Endothelial cell of umbilical vein (primary cell): ENCODE measurements at regions not wholly inside any gene's neighbourhood (a gene's known extent, or its start where the extent isn't known, plus 50 kb on each side); places are given as distances from the start of the nearest gene placed in this dataset.
"Not testable (repeated sequence)": the region's sequence is repeated elsewhere in the genome, so short reads cannot be mapped to it uniquely, and the experiment has no call there.

Experiments
- BruUV-seq: library from RNA; stranded (reverse); fragments of 400-500 nt; replicated peaks from 2 replicates; lab custom pipeline; 2021; lab: Mats Ljungman, UMichigan
- CTCF ChIA-PET: fragments of 300-600, 350-600 bp; sonication (Branson Sonifier 250); formaldehyde crosslinking; loops from one replicate; lab custom pipeline; 2021; ENCODE audit warnings: antibody characterized with exemption, inconsistent platforms; lab: Charles Lee
- POLR2A ChIA-PET: fragments of 300-600, 350-600 bp; sonication (Branson Sonifier 250); formaldehyde crosslinking; loops from one replicate; lab custom pipeline; 2021; ENCODE audit warnings: antibody characterized with exemption, inconsistent platforms; lab: Charles Lee
- DNase-seq: peaks from one replicate; pipeline ENCODE4 v3.0.0-alpha.2; 2011; ENCODE audit warnings: low read depth, low spot score
- FAIRE-seq: peaks from 2 replicates; lab custom pipeline; 2011; peaks lifted over from hg19 to GRCh38; lab: Jason Lieb, UNC
- H2AFZ ChIP-seq: 2 replicates; pipeline ENCODE4 v1.6.0; 2012; ENCODE audit warnings: low read depth, low read length, control low read depth, inconsistent platforms
- H3K27ac ChIP-seq: 2 replicates; pipeline ENCODE4 v1.5.1; 2011; ENCODE audit warnings: low read depth, mild to moderate bottlenecking, control low read depth, low read length, moderate library complexity; ENCODE audit not compliant: insufficient read depth
- H3K27me3 ChIP-seq, 2 experiments: 2 replicates each; pipeline versions ENCODE4 v1.6.0 to v1.6.1; 2011; ENCODE audit warnings: low read length in 2 of 2, mixed read lengths in 1 of 2; ENCODE audit not compliant: control insufficient read depth in 2 of 2, insufficient read depth in 2 of 2
- H3K36me3 ChIP-seq, 2 experiments: 2 replicates in 1 of 2; 3 replicates in 1 of 2; pipeline ENCODE4 v1.5.1; 2011; ENCODE audit warnings: low read length in 2 of 2, mild to moderate bottlenecking in 1 of 2, moderate library complexity in 1 of 2; ENCODE audit not compliant: control insufficient read depth in 2 of 2, insufficient read depth in 2 of 2; ENCODE audit errors: extremely low read depth in 1 of 2
- H3K4me1 ChIP-seq: 3 replicates; pipeline ENCODE4 v1.5.1; 2011; ENCODE audit warnings: mild to moderate bottlenecking, low read length; ENCODE audit not compliant: control insufficient read depth, insufficient read depth; ENCODE audit errors: extremely low read depth
- H3K4me2 ChIP-seq: 2 replicates; pipeline ENCODE4 v1.6.1; 2011; ENCODE audit warnings: low read length, control low read depth, mixed read lengths; ENCODE audit not compliant: insufficient read depth
- H3K4me3 ChIP-seq, 3 experiments: fragments of 200-600 bp in 1 of 3; sonication (generic), shearing (Covaris generic) in 1 of 3; replicated peaks in 1 of 3; 2 replicates each; pipeline ENCODE4 v1.5.1; 2011 to 2016; ENCODE audit warnings: control low read depth in 3 of 3, low read length in 3 of 3, mild to moderate bottlenecking in 2 of 3, inconsistent platforms in 1 of 3, low read depth in 1 of 3, moderate library complexity in 1 of 3; ENCODE audit not compliant: insufficient read depth in 1 of 3
- H3K79me2 ChIP-seq: 2 replicates; pipeline ENCODE4 v1.6.0; 2012; ENCODE audit warnings: low read length, inconsistent platforms; ENCODE audit not compliant: control insufficient read depth, insufficient read depth
- H3K9ac ChIP-seq: replicated peaks from 2 replicates; pipeline ENCODE3; 2011; ENCODE audit warnings: low read length, control low read depth; ENCODE audit not compliant: insufficient read depth; ENCODE audit errors: extremely low read depth
- H3K9me1 ChIP-seq: replicated peaks from 3 replicates; pipeline ENCODE4 v1.6.0; 2011; ENCODE audit warnings: mild to moderate bottlenecking, low read length; ENCODE audit not compliant: control insufficient read depth, insufficient read depth; ENCODE audit errors: extremely low read depth
- H3K9me3 ChIP-seq: replicated peaks from 2 replicates; pipeline ENCODE4 v1.5.1; 2012; ENCODE audit warnings: low read length, inconsistent platforms; ENCODE audit not compliant: control insufficient read depth, insufficient read depth
- H4K20me1 ChIP-seq: replicated peaks from 2 replicates; pipeline ENCODE3; 2011; ENCODE audit warnings: mild to moderate bottlenecking, low read length; ENCODE audit not compliant: control insufficient read depth, insufficient read depth; ENCODE audit errors: extremely low read depth
- EZH2 ChIP-seq: IDR thresholded peaks from 2 replicates; pipeline ENCODE4 v1.6.1; 2012; ENCODE audit warnings: borderline replicate concordance, low read depth, mild to moderate bottlenecking, moderate library complexity, low read length, inconsistent platforms; ENCODE audit not compliant: severe bottlenecking
- FOS ChIP-seq: IDR thresholded peaks from 2 replicates; pipeline ENCODE4 v1.6.1; 2011; ENCODE audit warnings: mild to moderate bottlenecking, low read length, moderate library complexity, borderline replicate concordance; ENCODE audit not compliant: insufficient read depth
- GATA2 ChIP-seq: IDR thresholded peaks from 2 replicates; pipeline ENCODE4 v1.7.0; 2011; ENCODE audit warnings: low read depth, mild to moderate bottlenecking, moderate library complexity, mixed read lengths, low read length; ENCODE audit not compliant: insufficient read length, insufficient read depth
- MAX ChIP-seq: IDR thresholded peaks from 2 replicates; pipeline ENCODE4 v1.6.1; 2011; ENCODE audit not compliant: insufficient read depth, insufficient read length
- MYC ChIP-seq: IDR thresholded peaks from one replicate; pipeline ENCODE4 v1.6.1; 2011; ENCODE audit warnings: mild to moderate bottlenecking, low read depth, low read length
- POLR2AphosphoS5 ChIP-seq: IDR thresholded peaks from 2 replicates; pipeline ENCODE4 v1.6.1; 2012; ENCODE audit warnings: low read depth, mild to moderate bottlenecking, control low read depth, low read length, moderate library complexity; ENCODE audit not compliant: insufficient read depth
- dilution Hi-C: fragments of 300-500 bp; cut with MboI; formaldehyde crosslinking; loops from one replicate; pipeline ENCODE4 v1.15.0; 2019; ENCODE audit warnings: low sequenced_read_pairs; ENCODE audit not compliant: extremely low pct_ligation_motif_present
- intact Hi-C: fragments of 100-400 bp; cut with micrococcal nuclease; formaldehyde crosslinking; loops from one replicate; pipeline ENCODE4 v1.10.0; 2022
- TF ChIP-seq, protein P1 (sequence below), 2 donors: IDR thresholded peaks; 1 replicate in 1 of 2; 2 replicates in 1 of 2; pipeline ENCODE4 v1.5.1; 2011; ENCODE audit warnings: low read length in 2 of 2, mild to moderate bottlenecking in 2 of 2, moderate library complexity in 2 of 2, control low read depth in 1 of 2, inconsistent platforms in 1 of 2, low read depth in 1 of 2; ENCODE audit not compliant: insufficient read depth in 1 of 2; ENCODE audit errors: extremely low read depth in 1 of 2

DNA sequence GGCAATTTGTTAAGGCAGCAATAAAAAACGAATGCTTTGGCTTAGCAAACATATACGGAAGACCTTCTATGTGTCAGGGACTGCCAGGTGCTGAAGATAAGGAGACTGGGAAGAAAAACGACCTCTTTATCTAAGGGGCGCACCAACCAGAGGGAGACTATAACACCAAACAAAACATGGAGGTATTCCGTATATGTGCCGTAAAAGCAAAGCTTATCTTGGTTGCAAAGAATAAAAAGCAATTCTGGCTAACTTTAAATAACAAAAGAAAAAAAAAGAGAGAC, 167.1 kb upstream of the KCNJ15 start:
- Histone ChIP-seq H3K9ac (no peak overlapping the region), H3K4me2 (no peak overlapping the region), H3K27ac (no peak overlapping the region), H3K4me3 (no peak overlapping the region), H3K27me3 (peaks cover 0 to 2% of the 10 kb centered on the region in 2 experiments), H4K20me1 (no peaks in the 10 kb centered on the region), H2AFZ (no peak overlapping the region), H3K9me3 (no peaks in the 10 kb centered on the region), H3K9me1 (no peaks in the 10 kb centered on the region), H3K4me1 (no peaks in the 10 kb centered on the region), H3K79me2 (no peaks in the 10 kb centered on the region), H3K36me3 (no peaks in the 10 kb centered on the region)
- no TSS peak for BruUV-seq
- ChIA-PET POLR2A (no interaction called here), CTCF (interaction anchor here (1.3 kb wide), 1 partner anchor 11 kb away, joined by 3 read pairs; no protein-coding TSS in a partner anchor)
- dilution Hi-C loops: no loop called here
- FAIRE-seq (no peak), DNase-seq (no peak)
- TF ChIP-seq, protein P1, sequence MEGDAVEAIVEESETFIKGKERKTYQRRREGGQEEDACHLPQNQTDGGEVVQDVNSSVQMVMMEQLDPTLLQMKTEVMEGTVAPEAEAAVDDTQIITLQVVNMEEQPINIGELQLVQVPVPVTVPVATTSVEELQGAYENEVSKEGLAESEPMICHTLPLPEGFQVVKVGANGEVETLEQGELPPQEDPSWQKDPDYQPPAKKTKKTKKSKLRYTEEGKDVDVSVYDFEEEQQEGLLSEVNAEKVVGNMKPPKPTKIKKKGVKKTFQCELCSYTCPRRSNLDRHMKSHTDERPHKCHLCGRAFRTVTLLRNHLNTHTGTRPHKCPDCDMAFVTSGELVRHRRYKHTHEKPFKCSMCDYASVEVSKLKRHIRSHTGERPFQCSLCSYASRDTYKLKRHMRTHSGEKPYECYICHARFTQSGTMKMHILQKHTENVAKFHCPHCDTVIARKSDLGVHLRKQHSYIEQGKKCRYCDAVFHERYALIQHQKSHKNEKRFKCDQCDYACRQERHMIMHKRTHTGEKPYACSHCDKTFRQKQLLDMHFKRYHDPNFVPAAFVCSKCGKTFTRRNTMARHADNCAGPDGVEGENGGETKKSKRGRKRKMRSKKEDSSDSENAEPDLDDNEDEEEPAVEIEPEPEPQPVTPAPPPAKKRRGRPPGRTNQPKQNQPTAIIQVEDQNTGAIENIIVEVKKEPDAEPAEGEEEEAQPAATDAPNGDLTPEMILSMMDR (IDR thresholded peaks at IDR 0.05; ENCODE audit: extremely low read depth in 1 of 2, insufficient read depth in 1 of 2, low read depth in 1 of 2, low read length in 2 of 2): no peak
- TF ChIP-seq MAX: no peak
- TF ChIP-seq EZH2: no peak
- no peak for TF ChIP-seq POLR2AphosphoS5
- no peak for TF ChIP-seq MYC
- no peak for TF ChIP-seq GATA2
- TF ChIP-seq FOS: no peak
- intact Hi-C loops: no loop called here

DNA sequence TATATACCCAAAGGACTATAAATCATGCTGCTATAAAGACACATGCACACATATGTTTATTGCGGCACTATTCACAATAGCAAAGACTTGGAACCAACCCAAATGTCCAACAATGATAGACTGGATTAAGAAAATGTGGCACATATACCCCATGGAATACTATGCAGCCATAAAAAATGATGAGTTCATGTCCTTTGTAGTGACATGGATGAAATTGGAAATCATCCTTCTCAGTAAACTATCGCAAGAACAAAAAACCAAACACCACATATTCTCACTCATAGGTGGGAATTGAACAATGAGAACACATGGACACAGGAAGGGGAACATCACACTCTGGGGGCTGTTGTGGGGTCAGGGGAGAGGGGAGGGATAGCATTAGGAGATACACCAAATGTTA, 165.7 kb upstream of the KCNJ15 start:
- H3K9me3 ChIP-seq, H3K9ac ChIP-seq, H2AFZ ChIP-seq, H3K4me2 ChIP-seq, BruUV-seq, H3K36me3 ChIP-seq, dilution Hi-C loops, H3K79me2 ChIP-seq, POLR2A ChIA-PET, CTCF ChIA-PET, FAIRE-seq, H3K9me1 ChIP-seq, DNase-seq, H3K4me3 ChIP-seq, H3K27ac ChIP-seq, H4K20me1 ChIP-seq, intact Hi-C loops, H3K4me1 ChIP-seq, H3K27me3 ChIP-seq: not testable (repeated sequence)
